ENCODE measurements at regions not wholly inside any gene's neighbourhood (a gene's known extent, or its start where the extent isn't known, plus 50 kb on each side); places are given as distances from the start of the nearest gene placed in this dataset.

- TF ChIP-seq CTCF (conservative IDR thresholded peaks at IDR 0.05 in 1 of 2, IDR thresholded peaks at IDR 0.05 in 1 of 2; ENCODE audit: extremely low read depth in 1 of 2, insufficient read depth in 1 of 2, low read depth in 1 of 2, low read length in 2 of 2) = no peak
- no peak for TF ChIP-seq EZH2 (IDR thresholded peaks at IDR 0.05; ENCODE audit: borderline replicate concordance, low read length)
Measured at GRCh38 chr7:52786174-52786573, 249.3 kb upstream of the POM121L12 start.

Data from mammary epithelial cell (primary cell).